Nephron (organoid): ENCODE measurements at regions not wholly inside any gene's neighbourhood (a gene's known extent, or its start where the extent isn't known, plus 50 kb on each side); places are given as distances from the start of the nearest gene placed in this dataset.

Source experiments
- H3K27ac Mint-ChIP-seq, 3 experiments: 2 replicates each; pipeline ENCODE4 v1.8.0; 2020; ENCODE audit warnings: mixed read lengths in 3 of 3, mild to moderate bottlenecking in 2 of 3, moderate library complexity in 1 of 3
- H3K27me3 Mint-ChIP-seq: 2 replicates; pipeline ENCODE4 v1.8.0; 2021; ENCODE audit warnings: low read depth, mild to moderate bottlenecking, moderate library complexity, mixed read lengths
- H3K36me3 Mint-ChIP-seq: 2 replicates; pipeline ENCODE4 v1.8.0; 2020; ENCODE audit warnings: low read depth, mixed read lengths
- H3K4me1 Mint-ChIP-seq: 2 replicates; pipeline ENCODE4 v1.8.0; 2020; ENCODE audit warnings: mixed read lengths
- H3K4me3 Mint-ChIP-seq, 3 experiments: 2 replicates each; pipeline ENCODE4 v1.8.0; 2020; ENCODE audit warnings: mild to moderate bottlenecking in 3 of 3, mixed read lengths in 3 of 3, moderate library complexity in 2 of 3
- H3K9me3 Mint-ChIP-seq: 2 replicates; pipeline ENCODE4 v1.8.0; 2020; ENCODE audit warnings: mixed read lengths
- CTCF ChIP-seq, 3 experiments: fragments of 200-600 bp; sonication (generic); IDR thresholded peaks; one replicate each; pipeline ENCODE4 v1.5.0; 2021; ENCODE audit warnings: antibody characterized with exemption in 3 of 3; ENCODE audit not compliant: unreplicated experiment in 3 of 3

- Mint-ChIP-seq H3K27me3 (no peaks in the 10 kb centered on the region), H3K36me3 (no peaks in the 10 kb centered on the region), H3K9me3 (peaks cover under 1% of the 10 kb centered on the region), H3K4me3 (no peak overlapping the region), H3K4me1 (no peaks in the 10 kb centered on the region), H3K27ac (no peak overlapping the region)
- no peak for TF ChIP-seq CTCF (IDR thresholded peaks at IDR 0.05; ENCODE audit: unreplicated experiment in 3 of 3)
Measured at GRCh38 chr4:133823177-133823576, 378.4 kb downstream of the PABPC4L start.

GRCh38 chr4:133812954-133813353 lies 388.6 kb downstream of the PABPC4L start:
- Mint-ChIP-seq H3K9me3 (peaks cover 12% of the 10 kb centered on the region), H3K27me3 (no peaks in the 10 kb centered on the region), H3K4me1 (no peaks in the 10 kb centered on the region), H3K4me3 (no peak overlapping the region), H3K27ac (no peak overlapping the region), H3K36me3 (no peaks in the 10 kb centered on the region)
- no peak for TF ChIP-seq CTCF (IDR thresholded peaks at IDR 0.05; ENCODE audit: unreplicated experiment in 3 of 3)

GRCh38 chr4:133812236-133812635 lies 389.4 kb downstream of the PABPC4L start:
- H3K4me1 Mint-ChIP-seq = no peaks in the 10 kb centered on the region
- no peak overlapping the region for H3K4me3 Mint-ChIP-seq
- no peak for TF ChIP-seq CTCF (IDR thresholded peaks at IDR 0.05; ENCODE audit: unreplicated experiment in 3 of 3)
- no peak overlapping the region for H3K27ac Mint-ChIP-seq
- H3K27me3 Mint-ChIP-seq = no peaks in the 10 kb centered on the region
- H3K9me3 Mint-ChIP-seq = peaks cover 7% of the 10 kb centered on the region
- H3K36me3 Mint-ChIP-seq = no peaks in the 10 kb centered on the region

- Mint-ChIP-seq H3K27ac (no peak overlapping the region), H3K36me3 (no peaks in the 10 kb centered on the region), H3K4me1 (no peaks in the 10 kb centered on the region), H3K27me3 (no peaks in the 10 kb centered on the region), H3K9me3 (no peaks in the 10 kb centered on the region), H3K4me3 (no peak overlapping the region)
- no peak for TF ChIP-seq CTCF (IDR thresholded peaks at IDR 0.05; ENCODE audit: unreplicated experiment in 3 of 3)
Measured at GRCh38 chr4:133808151-133808550, 393.4 kb downstream of the PABPC4L start.

GRCh38 chr4:133803341-133803740 lies 398.2 kb downstream of the PABPC4L start:
- no peaks in the 10 kb centered on the region for H3K4me1 Mint-ChIP-seq
- H3K4me3 Mint-ChIP-seq = no peak overlapping the region
- no peaks in the 10 kb centered on the region for H3K36me3 Mint-ChIP-seq
- H3K9me3 Mint-ChIP-seq = no peaks in the 10 kb centered on the region
- no peak overlapping the region for H3K27ac Mint-ChIP-seq
- no peak for TF ChIP-seq CTCF (IDR thresholded peaks at IDR 0.05; ENCODE audit: unreplicated experiment in 3 of 3)
- no peaks in the 10 kb centered on the region for H3K27me3 Mint-ChIP-seq

- H3K27me3 Mint-ChIP-seq = no peaks in the 10 kb centered on the region
- no peaks in the 10 kb centered on the region for H3K36me3 Mint-ChIP-seq
- no peaks in the 10 kb centered on the region for H3K9me3 Mint-ChIP-seq
- no peak overlapping the region for H3K27ac Mint-ChIP-seq
- H3K4me3 Mint-ChIP-seq = no peak overlapping the region
- H3K4me1 Mint-ChIP-seq = no peaks in the 10 kb centered on the region
- TF ChIP-seq CTCF (IDR thresholded peaks at IDR 0.05; ENCODE audit: unreplicated experiment in 3 of 3) = no peak
Measured at GRCh38 chr4:133802359-133803140, 399.0 kb downstream of the PABPC4L start.
